Spleen (tissue), 7 donors: ENCODE measurements at regions not wholly inside any gene's neighbourhood (a gene's known extent, or its start where the extent isn't known, plus 50 kb on each side); places are given as distances from the start of the nearest gene placed in this dataset.
"Not testable (repeated sequence)": the region's sequence is repeated elsewhere in the genome, so short reads cannot be mapped to it uniquely, and the experiment has no call there.

Source experiments
- CTCF ChIP-seq, 11 experiments: fragments of 200-600 bp in 7 of 11; fragments of 450-650 bp in 4 of 11; sonication (generic) in 4 of 11; IDR thresholded peaks in 8 of 11; conservative IDR thresholded peaks in 3 of 11; 1 replicate in 7 of 11; 2 replicates in 4 of 11; pipeline versions ENCODE4 v1.4.0 to v1.8.0; 2016 to 2021; ENCODE audit warnings: antibody characterized with exemption in 11 of 11, inconsistent platforms in 4 of 11, mild to moderate bottlenecking in 1 of 11
- POLR2A ChIP-seq, 3 donors: fragments of 450-650 bp; IDR thresholded peaks; one replicate each; pipeline ENCODE4 v1.5.1; 2017; ENCODE audit warnings: antibody characterized with exemption in 3 of 3, mild to moderate bottlenecking in 1 of 3
- POLR2AphosphoS5 ChIP-seq, 3 donors: sonication (generic); formaldehyde crosslinking; IDR thresholded peaks; one replicate each; pipeline ENCODE4 v1.5.1; 2017; ENCODE audit warnings: antibody characterized with exemption in 3 of 3
- donor health status: DM: no; HTN: no; CAD: no; lungs with moderate emphysema.
- donor health status: DM: no; HTN: no; CAD: no.
- donor health status: DM: no; HTN: no; CAD: no.

- not testable (repeated sequence) for TF ChIP-seq POLR2A (IDR thresholded peaks at IDR 0.05); CTCF (IDR thresholded peaks at IDR 0.05 in 8 of 11, conservative IDR thresholded peaks at IDR 0.05 in 3 of 11); POLR2AphosphoS5 (IDR thresholded peaks at IDR 0.05)
Observed at GRCh38 chr7:63856466-63856865, 142.2 kb upstream of the ZNF722 start.
